ENCODE measurements at regions not wholly inside any gene's neighbourhood (a gene's known extent, or its start where the extent isn't known, plus 50 kb on each side); places are given as distances from the start of the nearest gene placed in this dataset.

DNA sequence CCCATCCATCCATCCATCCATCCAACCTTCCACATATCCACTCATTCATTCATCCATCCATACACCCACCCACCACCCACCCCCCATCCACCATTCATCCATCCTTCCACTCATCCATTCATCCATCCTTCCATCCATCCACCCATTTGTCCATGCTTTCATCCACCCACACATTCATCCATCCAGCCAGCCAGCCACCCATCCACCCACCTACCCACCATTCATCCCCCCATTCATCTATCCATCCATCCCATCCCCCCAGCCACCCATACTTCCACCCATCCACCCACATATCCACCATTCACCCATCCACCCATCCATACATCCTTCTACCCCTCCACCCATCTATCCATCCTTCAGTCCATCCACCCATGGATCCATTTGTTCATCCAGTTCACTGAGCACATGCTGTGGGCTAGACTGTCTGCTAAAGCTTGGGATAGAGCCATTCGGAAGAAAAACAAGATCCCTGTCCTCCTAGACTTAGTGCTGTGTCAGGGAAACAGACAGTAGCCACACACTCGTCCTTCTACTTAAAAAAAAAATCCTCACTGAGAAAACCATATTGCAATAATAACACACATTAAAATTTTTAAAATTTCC is 377.5 kb downstream of the ADGRD1 start:
- H3K4me3 ChIP-seq (ENCODE audit: low read length), result no peak overlapping the region
- no peak for TF ChIP-seq CTCF (IDR thresholded peaks at IDR 0.05)
- no peaks in the 10 kb centered on the region for H3K4me1 ChIP-seq (ENCODE audit: insufficient read depth, low read length)
- H3K27me3 ChIP-seq (ENCODE audit: control insufficient read depth in 1 of 2, insufficient read depth in 2 of 2, low read length in 2 of 2), result no peaks in the 10 kb centered on the region
- no peak for DNase-seq
- intact Hi-C loops (cut with DNase I, micrococcal nuclease), result no loop called here
- CTCF ChIA-PET, result no interaction called here
- POLR2A ChIA-PET, result no interaction called here
- no peaks in the 10 kb centered on the region for H3K9me3 ChIP-seq (ENCODE audit: control insufficient read depth in 1 of 2, insufficient read depth in 1 of 2, low read length in 2 of 2)
- Mint-ChIP-seq H3K27ac (no peak overlapping the region), H3K9me3 (no peaks in the 10 kb centered on the region), H3K4me3 (no peak overlapping the region), H3K36me3 (ENCODE audit: low read depth) (no peaks in the 10 kb centered on the region), H3K27me3 (peaks cover 10% of the 10 kb centered on the region), H3K4me1 (ENCODE audit: low read depth) (no peaks in the 10 kb centered on the region)
- H3K36me3 ChIP-seq (ENCODE audit: insufficient read depth, low read length), result no peaks in the 10 kb centered on the region
- no peak overlapping the region for H3K27ac ChIP-seq (ENCODE audit: low read depth in 1 of 2, low read length in 2 of 2)
- no peak for ATAC-seq (ENCODE audit: poor library complexity)

GRCh38 chr12:131332224-131332623 is 378.5 kb downstream of the ADGRD1 start:
- Histone ChIP-seq H3K4me3 (ENCODE audit: low read length) (no peak overlapping the region), H3K27ac (ENCODE audit: low read depth in 1 of 2, low read length in 2 of 2) (no peak overlapping the region), H3K36me3 (ENCODE audit: insufficient read depth, low read length) (no peaks in the 10 kb centered on the region), H3K4me1 (ENCODE audit: insufficient read depth, low read length) (no peaks in the 10 kb centered on the region), H3K9me3 (ENCODE audit: control insufficient read depth in 1 of 2, insufficient read depth in 1 of 2, low read length in 2 of 2) (no peaks in the 10 kb centered on the region), H3K27me3 (ENCODE audit: control insufficient read depth in 1 of 2, insufficient read depth in 2 of 2, low read length in 2 of 2) (no peaks in the 10 kb centered on the region)
- no peak for ATAC-seq (ENCODE audit: poor library complexity)
- H3K4me3 Mint-ChIP-seq, result no peak overlapping the region
- DNase-seq, result no peak
- no peak overlapping the region for H3K27ac Mint-ChIP-seq
- no peaks in the 10 kb centered on the region for H3K9me3 Mint-ChIP-seq
- POLR2A ChIA-PET, result no interaction called here
- no peaks in the 10 kb centered on the region for H3K4me1 Mint-ChIP-seq (ENCODE audit: low read depth)
- no peak for TF ChIP-seq CTCF (IDR thresholded peaks at IDR 0.05)
- CTCF ChIA-PET, result no interaction called here
- peaks cover 1% of the 10 kb centered on the region for H3K27me3 Mint-ChIP-seq
- intact Hi-C loops (cut with DNase I, micrococcal nuclease), result no loop called here
- no peaks in the 10 kb centered on the region for H3K36me3 Mint-ChIP-seq (ENCODE audit: low read depth)

DNA sequence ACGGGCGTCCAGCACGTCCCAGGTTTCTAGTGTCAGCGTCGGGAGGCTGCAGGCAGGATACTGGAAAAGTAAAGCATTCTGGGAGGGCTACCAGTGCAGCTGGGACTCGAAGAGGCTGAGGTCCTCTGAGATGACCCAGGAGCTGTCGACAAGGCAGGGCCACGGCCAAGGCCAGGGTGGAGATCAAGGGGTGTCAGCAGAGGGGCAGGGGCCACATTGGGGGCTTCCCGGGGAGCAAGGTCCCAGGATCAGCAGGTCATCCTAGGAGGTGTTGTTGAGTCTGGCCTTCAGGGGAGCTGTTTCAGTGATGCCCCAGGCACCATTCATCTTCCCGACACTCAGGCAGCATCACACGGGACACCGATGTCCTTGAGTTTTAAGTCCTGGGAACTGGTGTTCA is 377.8 kb upstream of the SFSWAP start:
- no peaks in the 10 kb centered on the region for H3K9me3 Mint-ChIP-seq
- no peak for TF ChIP-seq CTCF (IDR thresholded peaks at IDR 0.05)
- Histone ChIP-seq H3K27me3 (ENCODE audit: control insufficient read depth in 1 of 2, insufficient read depth in 2 of 2, low read length in 2 of 2) (no peaks in the 10 kb centered on the region), H3K36me3 (ENCODE audit: insufficient read depth, low read length) (no peaks in the 10 kb centered on the region), H3K27ac (ENCODE audit: low read depth in 1 of 2, low read length in 2 of 2) (no peak overlapping the region), H3K4me1 (ENCODE audit: insufficient read depth, low read length) (no peaks in the 10 kb centered on the region), H3K9me3 (ENCODE audit: control insufficient read depth in 1 of 2, insufficient read depth in 1 of 2, low read length in 2 of 2) (no peaks in the 10 kb centered on the region), H3K4me3 (ENCODE audit: low read length) (no peak overlapping the region)
- ChIA-PET POLR2A (no interaction called here), CTCF (no interaction called here)
- H3K4me3 Mint-ChIP-seq, result no peak overlapping the region
- no peaks in the 10 kb centered on the region for H3K4me1 Mint-ChIP-seq (ENCODE audit: low read depth)
- intact Hi-C loops (cut with DNase I, micrococcal nuclease), result no loop called here
- no peak overlapping the region for H3K27ac Mint-ChIP-seq
- no peaks in the 10 kb centered on the region for H3K27me3 Mint-ChIP-seq
- DNase-seq (no peak), ATAC-seq (ENCODE audit: poor library complexity) (no peak)
- no peaks in the 10 kb centered on the region for H3K36me3 Mint-ChIP-seq (ENCODE audit: low read depth)
